Pulmonary artery endothelial cell (primary cell): ENCODE measurements at regions not wholly inside any gene's neighbourhood (a gene's known extent, or its start where the extent isn't known, plus 50 kb on each side); places are given as distances from the start of the nearest gene placed in this dataset.

Source experiments
- DNase-seq: peaks from one replicate; pipeline ENCODE4 v3.0.0-alpha.2; 2011; ENCODE audit warnings: low read depth, low spot score

DNA sequence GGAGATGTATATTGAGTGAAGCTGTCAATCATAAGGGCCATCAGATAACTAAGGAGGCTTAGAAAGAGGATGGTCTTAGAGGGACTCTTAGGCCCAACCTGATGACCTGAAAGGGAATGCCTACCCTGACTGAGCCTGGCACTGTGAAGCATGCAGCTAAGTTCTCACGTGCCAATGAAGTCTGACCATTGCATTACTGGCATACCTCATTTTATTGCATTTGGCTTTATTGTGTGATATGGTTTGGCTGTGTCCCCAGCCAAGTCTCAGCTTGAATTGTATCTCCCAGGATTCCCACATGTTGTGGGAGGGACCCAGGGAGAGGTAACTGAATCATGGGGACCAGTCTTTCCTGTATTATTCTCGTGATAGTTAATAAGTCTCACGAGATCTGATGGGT lies 421.6 kb upstream of the SGCD start:
- no peak for DNase-seq

GRCh38 chr5:155906046-155906445 lies 420.9 kb upstream of the SGCD start:
- DNase-seq = no peak

DNA sequence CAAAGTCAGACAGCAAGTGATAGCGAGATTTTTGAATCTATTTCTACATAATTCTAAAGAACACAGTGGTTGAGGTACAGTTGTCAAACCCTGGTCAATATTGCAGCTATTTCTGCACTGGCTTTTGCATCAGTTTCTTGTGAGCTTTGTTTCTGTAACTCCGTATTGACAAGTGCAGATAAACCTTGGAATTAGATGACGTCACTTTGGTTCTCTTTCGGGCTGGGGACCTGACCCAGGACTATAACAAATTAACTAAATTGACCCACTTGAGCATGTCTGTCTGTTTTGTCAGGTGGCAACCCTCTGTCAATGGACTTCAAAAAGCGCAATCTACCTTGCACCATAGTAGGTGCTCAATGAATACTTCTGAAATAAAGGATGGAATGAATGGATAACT lies 418.4 kb upstream of the SGCD start:
- DNase-seq = no peak

- no peak for DNase-seq
Observed at GRCh38 chr5:155912291-155912690, 414.7 kb upstream of the SGCD start.

DNA sequence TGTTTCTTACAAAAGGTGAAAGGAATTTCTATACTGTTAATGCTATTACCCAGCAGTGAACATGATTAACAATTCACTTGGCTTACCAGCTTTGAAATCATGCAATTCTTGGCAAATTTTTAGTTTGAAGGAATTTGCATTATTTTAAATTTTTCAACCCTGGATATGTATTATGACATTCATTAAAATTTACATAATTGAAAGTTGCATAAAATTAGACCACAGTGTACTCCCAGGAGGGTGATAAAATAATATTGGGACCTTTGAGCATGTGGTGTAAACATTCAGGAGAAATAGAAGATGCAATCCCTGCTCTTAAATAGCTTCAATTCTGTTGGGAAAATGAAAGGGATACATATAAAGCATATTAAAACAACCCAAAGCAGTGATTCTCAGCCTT lies 412.2 kb upstream of the SGCD start:
- no peak for DNase-seq

- no peak for DNase-seq
Observed at GRCh38 chr5:155915601-155916000, 411.4 kb upstream of the SGCD start.

DNA sequence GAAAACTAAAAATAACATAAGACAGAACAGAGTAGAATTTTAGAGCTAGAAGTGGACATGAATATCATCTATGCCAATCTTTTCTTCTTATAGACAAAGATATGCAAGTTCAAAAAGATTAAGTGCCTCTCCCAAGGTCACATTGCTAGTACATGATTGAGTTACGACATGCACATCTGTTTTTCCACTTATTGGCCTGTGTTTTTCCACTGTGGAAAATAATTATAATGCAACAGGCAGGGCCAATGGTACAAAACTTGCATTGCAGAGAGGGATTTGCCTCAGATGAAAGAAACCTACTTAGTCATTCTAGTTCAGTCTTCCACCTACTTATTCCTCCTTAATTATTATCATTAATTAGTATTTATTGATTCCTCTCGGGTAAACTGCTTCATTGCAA lies 407.8 kb upstream of the SGCD start:
- DNase-seq = no peak

DNA sequence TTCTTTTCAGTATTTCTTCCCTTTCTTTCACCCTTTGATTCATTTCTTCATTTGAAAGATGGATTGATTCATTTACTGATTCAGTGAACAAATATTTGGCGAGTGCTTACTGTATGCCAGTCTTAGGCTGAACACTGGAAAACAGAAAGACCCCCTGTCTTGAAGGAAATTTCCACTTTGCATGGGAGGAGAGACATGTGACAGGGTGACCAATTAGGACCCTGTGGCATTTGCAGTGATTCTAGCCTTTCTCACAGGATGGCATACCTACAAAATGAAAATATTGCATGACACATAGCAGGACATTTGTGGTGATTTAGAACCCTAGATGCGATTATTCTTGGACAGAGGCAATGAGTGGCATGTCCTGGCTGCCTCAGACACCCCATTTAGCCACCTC lies 407.2 kb upstream of the SGCD start:
- no peak for DNase-seq

GRCh38 chr5:155921621-155922020 lies 405.3 kb upstream of the SGCD start:
- no peak for DNase-seq

DNA sequence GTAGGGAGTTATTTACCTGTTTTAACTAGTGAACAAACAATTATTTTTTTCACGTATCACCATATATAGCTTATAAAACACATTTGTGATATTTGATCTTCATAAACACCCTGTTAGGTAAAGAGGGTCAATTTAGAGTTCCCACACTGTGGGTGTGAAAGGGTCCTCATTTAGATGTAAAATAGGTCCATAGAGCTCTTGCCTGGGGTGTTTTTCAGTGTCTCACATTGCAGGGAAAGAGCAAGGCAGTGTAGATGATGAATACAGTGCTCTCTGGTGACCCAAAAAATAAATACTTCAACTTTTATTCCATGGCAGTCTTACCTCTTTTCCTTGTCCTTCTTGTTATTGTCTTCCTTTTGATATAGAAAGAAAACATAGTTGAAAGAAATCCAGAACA lies 403.2 kb upstream of the SGCD start:
- DNase-seq = no peak

DNA sequence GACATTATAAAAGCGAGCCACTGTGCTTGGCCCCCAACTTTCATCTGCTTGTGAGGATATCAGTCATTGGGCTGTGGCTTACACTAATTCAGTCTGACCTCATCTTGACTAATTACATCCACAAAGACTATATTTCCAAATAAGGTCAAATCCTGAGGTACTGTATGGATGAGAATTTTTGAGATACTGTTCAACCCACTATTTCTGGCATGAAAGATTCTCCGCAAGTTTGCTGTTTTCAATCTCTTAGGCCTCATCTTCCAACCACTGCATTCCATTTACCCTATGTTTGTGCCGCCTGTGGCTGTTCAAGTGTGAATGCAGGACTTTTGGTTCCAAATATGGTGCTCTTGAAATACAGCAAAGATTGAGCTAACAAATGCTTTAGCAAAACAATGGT lies 400.9 kb upstream of the SGCD start:
- DNase-seq = no peak

DNA sequence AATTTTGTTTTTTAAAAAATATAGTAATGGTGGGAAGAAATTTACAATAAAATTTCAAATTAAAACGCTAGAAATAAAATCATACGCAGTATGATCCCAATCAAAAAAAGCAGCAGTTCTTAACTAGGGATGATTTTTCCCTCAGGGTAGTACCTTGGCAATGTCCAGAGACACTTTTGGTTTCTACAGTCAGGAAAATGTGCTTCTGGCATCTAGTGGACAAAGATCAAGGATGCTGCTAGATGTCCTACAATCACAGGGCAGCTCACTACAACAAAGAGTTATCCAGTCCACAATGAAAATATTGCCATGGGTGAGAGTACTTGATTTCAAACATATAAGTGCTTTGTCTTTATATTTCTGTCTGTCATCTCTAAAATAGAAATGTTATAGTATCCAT lies 400.2 kb upstream of the SGCD start:
- DNase-seq = no peak

DNA sequence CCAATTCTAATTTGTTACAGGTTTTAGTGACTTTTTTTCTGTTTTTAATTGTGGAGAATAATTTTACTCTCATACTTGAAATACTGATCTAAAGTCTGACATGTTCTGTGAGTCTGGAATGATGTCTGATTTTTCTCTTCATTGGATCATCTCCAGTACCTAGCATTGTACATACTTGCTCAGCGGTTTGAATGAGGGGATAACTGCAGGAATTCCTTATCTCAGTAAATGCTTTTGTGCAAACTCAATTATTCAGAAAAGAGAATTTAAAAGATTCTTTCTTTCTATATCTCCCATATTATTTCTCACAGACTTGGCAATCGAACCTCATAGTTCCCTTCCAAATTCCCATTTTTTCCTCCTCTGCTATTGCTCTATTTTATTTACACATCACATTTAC lies 397.9 kb upstream of the SGCD start:
- no peak for DNase-seq

GRCh38 chr5:155934964-155935363 lies 392.0 kb upstream of the SGCD start:
- no peak for DNase-seq

DNA sequence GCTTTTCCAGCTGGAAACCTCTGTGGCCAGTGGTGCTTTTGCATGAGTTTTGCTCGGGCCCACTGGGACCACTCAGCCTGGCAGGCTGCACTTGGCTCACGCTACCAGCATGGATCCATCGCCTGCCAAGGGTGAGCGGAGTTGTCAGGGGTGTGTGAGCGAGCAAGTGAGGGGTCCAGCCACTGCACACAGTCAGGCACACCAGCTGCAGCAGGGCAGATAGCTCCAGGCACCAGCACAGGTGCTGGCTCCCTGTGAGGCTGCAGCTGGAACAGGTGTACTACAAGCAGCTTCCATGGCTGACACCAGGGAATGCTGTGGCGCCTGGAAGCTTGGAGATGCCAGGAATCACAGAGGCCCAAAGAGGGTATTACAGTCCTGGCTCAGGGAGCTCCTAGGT lies 391.2 kb upstream of the SGCD start:
- DNase-seq = no peak

GRCh38 chr5:155936520-155937406 lies 390.2 kb upstream of the SGCD start:
- no peak for DNase-seq

GRCh38 chr5:155938051-155938450 lies 388.9 kb upstream of the SGCD start:
- DNase-seq = no peak

DNA sequence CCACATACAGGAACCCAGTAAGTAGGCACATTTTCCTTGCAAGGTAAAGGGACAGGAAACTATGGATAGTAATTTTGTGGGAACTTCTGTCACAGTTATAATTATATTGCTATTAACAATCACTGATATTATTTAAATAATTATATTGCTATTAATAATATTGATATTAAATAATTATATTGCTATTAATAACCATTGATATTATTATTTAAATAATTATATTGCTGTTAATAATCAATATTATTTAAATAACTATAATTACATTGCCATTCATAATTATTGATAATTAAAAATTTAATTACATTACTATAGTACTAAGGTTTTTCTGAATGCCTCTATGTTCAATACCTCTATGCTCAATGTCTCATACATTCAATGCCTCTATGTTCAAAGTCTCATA lies 385.6 kb upstream of the SGCD start:
- no peak for DNase-seq

GRCh38 chr5:155943516-155944407 lies 383.2 kb upstream of the SGCD start:
- no peak for DNase-seq

DNA sequence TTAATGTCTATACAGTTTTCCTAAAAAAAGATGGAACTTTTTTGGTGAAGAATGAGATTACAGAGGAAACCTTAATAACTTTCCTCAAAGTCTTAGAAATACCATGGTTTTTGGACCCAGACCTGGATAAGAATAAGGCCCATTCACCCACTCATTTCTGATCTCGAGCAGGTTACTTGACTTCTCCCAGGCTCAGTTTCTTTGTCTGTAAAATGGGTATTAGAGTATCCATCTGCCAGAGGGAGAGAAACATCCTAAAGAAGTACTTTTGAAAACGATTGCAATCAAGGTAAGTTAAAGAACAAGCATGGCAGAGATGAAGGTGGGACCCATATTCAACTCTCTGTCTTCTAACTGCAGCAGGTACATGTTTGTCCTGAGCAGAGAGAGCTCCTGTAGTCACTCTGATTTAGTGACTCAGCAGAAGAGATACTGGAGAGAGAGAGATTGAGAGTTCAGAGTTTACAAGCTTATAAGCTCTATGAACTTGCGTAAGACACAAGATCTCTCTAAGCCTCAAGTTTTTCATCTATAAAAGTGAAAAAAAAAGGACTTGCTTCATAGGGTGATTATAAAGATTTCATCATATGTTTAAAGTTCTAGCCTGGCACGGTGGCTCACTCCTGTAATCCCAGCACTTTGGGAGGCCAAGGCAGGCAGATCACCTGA lies 379.4 kb upstream of the SGCD start:
- DNase-seq = no peak

- DNase-seq = no peak
Observed at GRCh38 chr5:155948576-155948975, 378.4 kb upstream of the SGCD start.

- no peak for DNase-seq
Observed at GRCh38 chr5:155952486-155953089, 374.4 kb upstream of the SGCD start.
